Neural progenitor cell (in vitro differentiated cells): ENCODE measurements at regions not wholly inside any gene's neighbourhood (a gene's known extent, or its start where the extent isn't known, plus 50 kb on each side); places are given as distances from the start of the nearest gene placed in this dataset.

Experiments used
- EZH2 ChIP-seq: fragments of 200-600 bp; sonication (generic); IDR thresholded peaks from 2 replicates; pipeline ENCODE4 v1.6.1; 2017; ENCODE audit warnings: antibody characterized with exemption, mild to moderate bottlenecking, moderate library complexity
- TF ChIP-seq, protein P1 (sequence below): fragments of 200-600 bp; sonication (generic); IDR thresholded peaks from 2 replicates; pipeline ENCODE4 v1.5.1; 2017; ENCODE audit warnings: antibody characterized with exemption, mild to moderate bottlenecking

- TF ChIP-seq, protein P1, sequence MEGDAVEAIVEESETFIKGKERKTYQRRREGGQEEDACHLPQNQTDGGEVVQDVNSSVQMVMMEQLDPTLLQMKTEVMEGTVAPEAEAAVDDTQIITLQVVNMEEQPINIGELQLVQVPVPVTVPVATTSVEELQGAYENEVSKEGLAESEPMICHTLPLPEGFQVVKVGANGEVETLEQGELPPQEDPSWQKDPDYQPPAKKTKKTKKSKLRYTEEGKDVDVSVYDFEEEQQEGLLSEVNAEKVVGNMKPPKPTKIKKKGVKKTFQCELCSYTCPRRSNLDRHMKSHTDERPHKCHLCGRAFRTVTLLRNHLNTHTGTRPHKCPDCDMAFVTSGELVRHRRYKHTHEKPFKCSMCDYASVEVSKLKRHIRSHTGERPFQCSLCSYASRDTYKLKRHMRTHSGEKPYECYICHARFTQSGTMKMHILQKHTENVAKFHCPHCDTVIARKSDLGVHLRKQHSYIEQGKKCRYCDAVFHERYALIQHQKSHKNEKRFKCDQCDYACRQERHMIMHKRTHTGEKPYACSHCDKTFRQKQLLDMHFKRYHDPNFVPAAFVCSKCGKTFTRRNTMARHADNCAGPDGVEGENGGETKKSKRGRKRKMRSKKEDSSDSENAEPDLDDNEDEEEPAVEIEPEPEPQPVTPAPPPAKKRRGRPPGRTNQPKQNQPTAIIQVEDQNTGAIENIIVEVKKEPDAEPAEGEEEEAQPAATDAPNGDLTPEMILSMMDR = no peak
- TF ChIP-seq EZH2 = no peak
Observed at GRCh38 chr13:80070024-80070703, 270.8 kb downstream of the SPRY2 start.
